DOHH2 (cell line): ENCODE measurements at regions not wholly inside any gene's neighbourhood (a gene's known extent, or its start where the extent isn't known, plus 50 kb on each side); places are given as distances from the start of the nearest gene placed in this dataset.

Source experiments
- H3F3A ChIP-seq: fragments of 200-600 bp; sonication (generic), shearing (Covaris generic); 2 replicates; pipeline ENCODE4 v1.6.0; 2016; ENCODE audit warnings: antibody characterized with exemption, mild to moderate bottlenecking; ENCODE audit not compliant: control insufficient read depth, insufficient read depth
- H3K27ac ChIP-seq: fragments of 200-600 bp; sonication (generic); 2 replicates; pipeline ENCODE4 v1.5.1; 2014; ENCODE audit warnings: low read depth, mild to moderate bottlenecking, low read length, moderate library complexity
- H3K27me3 ChIP-seq: fragments of 200-600 bp; sonication (generic); 2 replicates; pipeline ENCODE4 v1.6.1; 2014; ENCODE audit warnings: mild to moderate bottlenecking, low read length, mixed read lengths; ENCODE audit not compliant: control insufficient read depth
- H3K36me3 ChIP-seq: fragments of 200-600 bp; sonication (generic); 2 replicates; pipeline ENCODE4 v1.6.1; 2014; ENCODE audit warnings: mild to moderate bottlenecking, low read length, moderate library complexity, mixed read lengths; ENCODE audit not compliant: control insufficient read depth
- H3K4me1 ChIP-seq: fragments of 200-600 bp; sonication (generic); 2 replicates; pipeline ENCODE4 v1.6.1; 2014; ENCODE audit warnings: mild to moderate bottlenecking, low read length, mixed read lengths; ENCODE audit not compliant: control insufficient read depth
- H3K4me2 ChIP-seq: fragments of 200-600 bp; sonication (generic); 2 replicates; pipeline ENCODE4 v1.6.0; 2014; ENCODE audit warnings: mild to moderate bottlenecking, low read length, moderate library complexity
- H3K4me3 ChIP-seq: fragments of 200-600 bp; sonication (generic); 2 replicates; pipeline ENCODE4 v1.5.1; 2014; ENCODE audit warnings: mild to moderate bottlenecking, low read length, mixed read lengths
- H3K79me2 ChIP-seq: fragments of 200-600 bp; sonication (generic); 2 replicates; pipeline ENCODE4 v1.6.1; 2014; ENCODE audit warnings: mild to moderate bottlenecking, low read length, mixed read lengths; ENCODE audit not compliant: control insufficient read depth
- H3K9me2 ChIP-seq: fragments of 200-600 bp; sonication (generic); replicated peaks from 2 replicates; pipeline ENCODE4 v1.6.1; 2014; ENCODE audit warnings: mild to moderate bottlenecking, low read length, mixed read lengths; ENCODE audit not compliant: control insufficient read depth
- H3K9me3 ChIP-seq: fragments of 200-600 bp; sonication (generic); 2 replicates; pipeline ENCODE4 v1.6.1; 2014; ENCODE audit warnings: antibody characterized with exemption, low read length, mixed read lengths; ENCODE audit not compliant: control insufficient read depth, insufficient read depth
- H4K20me1 ChIP-seq: fragments of 200-600 bp; sonication (generic); 2 replicates; pipeline ENCODE4 v1.6.0; 2014; ENCODE audit warnings: low read depth, mild to moderate bottlenecking, antibody characterized with exemption, low read length, moderate library complexity; ENCODE audit not compliant: control insufficient read depth, insufficient read depth
- EZH2phosphoT487 ChIP-seq: fragments of 200-600 bp; sonication (generic); IDR thresholded peaks from 2 replicates; pipeline ENCODE4 v1.6.1; 2017; ENCODE audit warnings: borderline replicate concordance, mild to moderate bottlenecking, antibody characterized with exemption, low read length, moderate library complexity, mixed read lengths
- TF ChIP-seq, protein P1 (sequence below): fragments of 200-600 bp; sonication (generic); IDR thresholded peaks from one replicate; pipeline ENCODE4 v1.5.1; 2014; ENCODE audit warnings: antibody characterized with exemption, mild to moderate bottlenecking, low read depth, low read length; ENCODE audit not compliant: poor library complexity, severe bottlenecking

DNA sequence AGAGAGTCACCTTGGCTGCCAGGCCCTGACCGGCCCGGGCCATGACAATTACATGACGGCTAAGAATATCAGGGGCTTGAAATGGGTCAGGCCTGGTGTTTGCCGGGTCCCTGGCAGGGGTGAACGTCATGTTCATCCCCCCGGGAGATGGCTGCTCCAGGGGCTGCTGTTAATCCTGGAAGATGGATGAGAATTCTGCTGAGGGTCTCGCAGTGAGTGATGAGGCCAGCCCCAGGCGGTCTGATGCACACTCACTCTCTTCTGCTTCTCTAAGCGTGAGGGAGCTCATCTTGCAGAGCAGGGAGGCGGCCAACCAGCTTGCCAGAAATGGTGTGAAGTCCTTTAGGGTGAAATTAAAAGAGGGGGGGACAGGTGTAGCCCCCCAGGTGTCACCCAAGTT, 101.3 kb upstream of the ANO1 start:
- Histone ChIP-seq H3K27me3 (no peaks in the 10 kb centered on the region), H3K4me2 (no peak overlapping the region), H3K9me3 (no peaks in the 10 kb centered on the region), H3K4me3 (no peak overlapping the region), H3K36me3 (no peaks in the 10 kb centered on the region), H3K79me2 (no peaks in the 10 kb centered on the region), H3F3A (no peaks in the 10 kb centered on the region), H3K4me1 (peaks cover 17% of the 10 kb centered on the region), H3K9me2 (no peaks in the 10 kb centered on the region), H4K20me1 (no peaks in the 10 kb centered on the region), H3K27ac (no peak overlapping the region)
- TF ChIP-seq, protein P1, sequence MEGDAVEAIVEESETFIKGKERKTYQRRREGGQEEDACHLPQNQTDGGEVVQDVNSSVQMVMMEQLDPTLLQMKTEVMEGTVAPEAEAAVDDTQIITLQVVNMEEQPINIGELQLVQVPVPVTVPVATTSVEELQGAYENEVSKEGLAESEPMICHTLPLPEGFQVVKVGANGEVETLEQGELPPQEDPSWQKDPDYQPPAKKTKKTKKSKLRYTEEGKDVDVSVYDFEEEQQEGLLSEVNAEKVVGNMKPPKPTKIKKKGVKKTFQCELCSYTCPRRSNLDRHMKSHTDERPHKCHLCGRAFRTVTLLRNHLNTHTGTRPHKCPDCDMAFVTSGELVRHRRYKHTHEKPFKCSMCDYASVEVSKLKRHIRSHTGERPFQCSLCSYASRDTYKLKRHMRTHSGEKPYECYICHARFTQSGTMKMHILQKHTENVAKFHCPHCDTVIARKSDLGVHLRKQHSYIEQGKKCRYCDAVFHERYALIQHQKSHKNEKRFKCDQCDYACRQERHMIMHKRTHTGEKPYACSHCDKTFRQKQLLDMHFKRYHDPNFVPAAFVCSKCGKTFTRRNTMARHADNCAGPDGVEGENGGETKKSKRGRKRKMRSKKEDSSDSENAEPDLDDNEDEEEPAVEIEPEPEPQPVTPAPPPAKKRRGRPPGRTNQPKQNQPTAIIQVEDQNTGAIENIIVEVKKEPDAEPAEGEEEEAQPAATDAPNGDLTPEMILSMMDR: no peak
- no peak for TF ChIP-seq EZH2phosphoT487

DNA sequence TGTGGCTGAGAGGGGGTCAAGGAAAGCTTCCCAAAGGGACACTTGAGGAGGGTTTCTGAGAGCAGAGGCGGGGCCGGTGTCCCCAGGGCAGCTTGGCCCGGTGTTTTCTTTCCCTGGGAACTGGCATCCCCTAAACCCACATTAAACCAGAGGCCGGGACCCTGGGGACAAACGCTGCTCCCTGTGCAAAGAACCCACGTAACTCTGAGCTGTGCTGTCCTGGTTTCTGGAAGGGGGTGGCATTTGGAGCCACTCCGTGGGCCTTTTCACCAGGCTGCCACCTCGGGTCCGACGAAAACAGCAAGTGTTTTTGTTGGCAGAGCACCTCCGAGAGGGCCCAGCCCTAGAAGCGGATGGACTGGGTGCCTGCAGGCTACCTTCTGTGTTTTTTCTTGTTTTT, 100.2 kb upstream of the ANO1 start:
- Histone ChIP-seq H3K4me2 (no peak overlapping the region), H3K27me3 (no peaks in the 10 kb centered on the region), H3K27ac (no peak overlapping the region), H3K79me2 (no peaks in the 10 kb centered on the region), H3K9me2 (no peaks in the 10 kb centered on the region), H3K4me1 (peaks cover 5% of the 10 kb centered on the region), H3K4me3 (no peak overlapping the region), H4K20me1 (no peaks in the 10 kb centered on the region), H3K9me3 (no peaks in the 10 kb centered on the region), H3F3A (no peaks in the 10 kb centered on the region), H3K36me3 (no peaks in the 10 kb centered on the region)
- TF ChIP-seq, protein P1: no peak

DNA sequence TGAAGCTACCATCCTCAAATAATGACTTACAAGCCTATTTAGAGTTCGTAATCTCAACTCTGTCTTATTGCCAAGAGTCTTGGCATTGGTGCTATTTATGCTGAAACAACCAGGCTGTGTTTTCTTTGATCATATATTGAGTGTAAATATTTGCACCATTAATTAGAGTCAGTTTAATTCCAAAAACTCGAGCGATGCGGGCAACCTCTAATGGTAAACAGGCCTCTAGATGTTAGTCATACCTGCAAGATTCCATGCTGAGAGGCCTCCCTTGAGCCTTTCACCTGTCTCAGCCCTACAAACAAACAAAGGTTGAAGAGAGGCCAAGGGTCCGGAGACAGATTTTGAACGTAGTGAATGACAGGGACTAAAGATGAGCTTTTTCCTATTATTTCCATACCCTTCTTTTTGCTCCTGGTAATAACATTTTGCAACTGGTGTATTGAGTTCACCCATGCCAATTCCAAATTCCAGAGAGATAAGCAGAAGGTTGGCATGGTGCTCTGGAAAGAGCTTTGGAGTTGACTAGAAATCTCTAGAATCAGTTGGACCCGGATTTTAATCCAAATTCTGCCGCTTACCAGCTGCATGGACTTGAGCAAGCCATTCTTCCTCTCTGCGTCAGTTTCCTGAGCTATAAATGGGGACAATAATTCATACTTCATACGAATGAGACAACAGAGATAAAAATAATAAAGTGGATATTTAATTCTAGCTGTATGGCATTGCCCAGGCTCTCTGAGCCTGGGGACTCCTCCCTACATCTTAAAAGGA, 99.1 kb upstream of the ANO1 start:
- Histone ChIP-seq H3K4me1 (no peaks in the 10 kb centered on the region), H3K4me2 (no peak overlapping the region), H3K9me3 (no peaks in the 10 kb centered on the region), H3F3A (no peaks in the 10 kb centered on the region), H3K79me2 (no peaks in the 10 kb centered on the region), H3K36me3 (no peaks in the 10 kb centered on the region), H3K9me2 (no peaks in the 10 kb centered on the region), H4K20me1 (no peaks in the 10 kb centered on the region), H3K4me3 (no peak overlapping the region), H3K27me3 (no peaks in the 10 kb centered on the region), H3K27ac (no peak overlapping the region)
- no peak for TF ChIP-seq EZH2phosphoT487
- TF ChIP-seq, protein P1: no peak

DNA sequence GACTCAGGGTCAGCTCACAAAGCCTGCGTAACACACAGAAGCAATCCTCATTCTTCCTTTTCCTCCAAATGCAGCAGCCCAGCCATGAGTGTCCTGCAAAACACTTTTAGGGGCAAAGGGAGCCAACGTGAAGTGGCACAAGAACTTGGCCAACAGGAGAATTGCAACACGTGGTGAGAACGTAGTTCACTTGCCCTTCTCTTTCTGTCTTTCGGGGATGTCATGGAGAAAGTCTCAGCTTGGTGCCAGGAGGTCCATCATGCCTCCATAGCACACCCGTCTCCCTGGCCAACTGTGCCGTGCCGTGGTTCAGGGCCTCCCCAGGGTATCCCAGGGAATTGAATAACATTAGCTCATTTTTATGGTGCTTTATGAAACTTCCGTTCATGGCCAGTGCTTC, 98.5 kb upstream of the ANO1 start:
- Histone ChIP-seq H3K4me1 (no peaks in the 10 kb centered on the region), H3K4me3 (no peak overlapping the region), H3K36me3 (no peaks in the 10 kb centered on the region), H3K27ac (no peak overlapping the region), H3K9me3 (no peaks in the 10 kb centered on the region), H3F3A (no peaks in the 10 kb centered on the region), H4K20me1 (no peaks in the 10 kb centered on the region), H3K27me3 (peaks cover 6% of the 10 kb centered on the region), H3K4me2 (no peak overlapping the region), H3K9me2 (no peaks in the 10 kb centered on the region), H3K79me2 (no peaks in the 10 kb centered on the region)
- TF ChIP-seq, protein P1: no peak
- TF ChIP-seq EZH2phosphoT487: no peak
